MCF 10A (cell line): ENCODE measurements at regions not wholly inside any gene's neighbourhood (a gene's known extent, or its start where the extent isn't known, plus 50 kb on each side); places are given as distances from the start of the nearest gene placed in this dataset.

Experiments used
- BruUV-seq: library from RNA; stranded (reverse); fragments of 400-500 nt; replicated peaks from 2 replicates; lab custom pipeline; 2021; lab: Mats Ljungman, UMichigan
- CTCF ChIA-PET: fragments of 300-600 bp; sonication (Branson Sonifier 250); formaldehyde crosslinking; extraction: SDS; loops from one replicate; lab custom pipeline; 2021; ENCODE audit warnings: antibody characterized with exemption, inconsistent platforms; lab: Yijun Ruan, JAX
- POLR2A ChIA-PET: fragments of 300-600, 350-650 bp; sonication (Branson Sonifier 250); formaldehyde crosslinking; extraction: SDS; loops from one replicate; lab custom pipeline; 2020; ENCODE audit warnings: antibody characterized with exemption, inconsistent platforms; lab: Yijun Ruan, JAX
- DNase-seq: peaks from one replicate; pipeline ENCODE4 v3.0.0-alpha.2; 2018; ENCODE audit not compliant: unreplicated experiment
- H3K27ac Mint-ChIP-seq: one replicate; pipeline ENCODE4 v1.8.0; 2022; ENCODE audit warnings: mild to moderate bottlenecking, low read depth, mixed read lengths; ENCODE audit not compliant: unreplicated experiment
- H3K27me3 Mint-ChIP-seq: one replicate; pipeline ENCODE4 v1.8.0; 2022; ENCODE audit warnings: mixed read lengths; ENCODE audit not compliant: insufficient read depth, unreplicated experiment
- H3K36me3 Mint-ChIP-seq: one replicate; pipeline ENCODE4 v1.8.0; 2022; ENCODE audit warnings: mild to moderate bottlenecking, moderate library complexity, mixed read lengths; ENCODE audit not compliant: insufficient read depth, unreplicated experiment
- H3K4me1 Mint-ChIP-seq: one replicate; pipeline ENCODE4 v1.8.0; 2022; ENCODE audit warnings: mixed read lengths; ENCODE audit not compliant: insufficient read depth, unreplicated experiment
- H3K4me3 Mint-ChIP-seq: one replicate; pipeline ENCODE4 v1.8.0; 2022; ENCODE audit warnings: mild to moderate bottlenecking, moderate library complexity, mixed read lengths; ENCODE audit not compliant: unreplicated experiment
- H3K9me3 Mint-ChIP-seq: one replicate; pipeline ENCODE4 v1.8.0; 2022; ENCODE audit warnings: mixed read lengths; ENCODE audit not compliant: unreplicated experiment
- CTCF ChIP-seq: fragments of 200-600 bp; IDR thresholded peaks from one replicate; pipeline ENCODE4 v1.8.0; 2022; ENCODE audit warnings: antibody characterized with exemption, mild to moderate bottlenecking; ENCODE audit not compliant: unreplicated experiment
- intact Hi-C: fragments of 100-400 bp; cut with micrococcal nuclease; formaldehyde crosslinking; loops from 2 replicates; pipeline ENCODE4 v1.14.1; 2022

GRCh38 chr2:8324901-8325300 is 357.0 kb upstream of the ID2 start:
- intact Hi-C loops: no loop called here

GRCh38 chr2:8327371-8328100 is 354.3 kb upstream of the ID2 start:
- H3K4me1 Mint-ChIP-seq: no peaks in the 10 kb centered on the region
- ChIA-PET POLR2A (no interaction called here), CTCF (no interaction called here)
- no peak overlapping the region for H3K27ac Mint-ChIP-seq
- no peak for DNase-seq
- no peak for TF ChIP-seq CTCF
- BruUV-seq: no TSS peak
- no peaks in the 10 kb centered on the region for H3K27me3 Mint-ChIP-seq
- no peaks in the 10 kb centered on the region for H3K36me3 Mint-ChIP-seq
- no peaks in the 10 kb centered on the region for H3K9me3 Mint-ChIP-seq
- no peak overlapping the region for H3K4me3 Mint-ChIP-seq
- intact Hi-C loops: no loop called here

More at GRCh38 chr2:8324901-8325300, 357.0 kb upstream of the ID2 start:
- Mint-ChIP-seq H3K27me3 (no peaks in the 10 kb centered on the region), H3K4me3 (no peak overlapping the region), H3K27ac (no peak overlapping the region), H3K36me3 (no peaks in the 10 kb centered on the region), H3K4me1 (no peaks in the 10 kb centered on the region), H3K9me3 (peaks cover 7% of the 10 kb centered on the region)
- no peak for DNase-seq
- ChIA-PET CTCF (interaction anchor here (0.9 kb wide), 1 partner anchor 72 kb away, joined by 3 read pairs; no protein-coding TSS in a partner anchor), POLR2A (interaction anchor here (0.6 to 0.7 kb wide), 2 partner anchors 26 to 360 kb away, joined by 3 to 4 read pairs; no protein-coding TSS in a partner anchor)
- TF ChIP-seq CTCF: no peak
- no TSS peak for BruUV-seq

DNA sequence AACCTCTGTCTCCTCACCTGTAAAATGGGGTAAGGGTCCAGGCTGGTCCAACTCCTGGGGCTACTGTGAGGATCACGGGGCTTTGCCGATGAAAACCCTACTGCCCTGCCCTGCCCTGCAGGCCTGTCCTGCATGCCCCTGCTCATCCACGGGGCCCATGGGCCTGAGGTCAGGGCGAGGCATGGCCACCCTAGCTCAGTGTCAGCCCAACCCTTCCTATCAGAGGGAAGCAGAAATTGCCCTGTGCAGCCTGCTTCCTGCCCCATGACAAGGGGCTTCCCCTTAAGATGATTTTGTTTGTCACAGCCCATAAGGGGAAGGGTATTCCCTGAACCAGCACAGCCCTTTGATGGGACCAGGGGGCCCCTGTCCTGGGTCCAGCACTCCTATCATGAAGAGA is 353.6 kb upstream of the ID2 start:
- CTCF ChIA-PET: no interaction called here
- no peak overlapping the region for H3K27ac Mint-ChIP-seq
- intact Hi-C loops: no loop called here

More for the DNA sequence above, 353.6 kb upstream of the ID2 start:
- POLR2A ChIA-PET: no interaction called here
- no peaks in the 10 kb centered on the region for H3K4me1 Mint-ChIP-seq
- no TSS peak for BruUV-seq
- H3K4me3 Mint-ChIP-seq: no peak overlapping the region
- H3K36me3 Mint-ChIP-seq: no peaks in the 10 kb centered on the region
- DNase-seq: no peak
- H3K27me3 Mint-ChIP-seq: no peaks in the 10 kb centered on the region
- H3K9me3 Mint-ChIP-seq: no peaks in the 10 kb centered on the region
- no peak for TF ChIP-seq CTCF
